ENCODE measurements at regions not wholly inside any gene's neighbourhood (a gene's known extent, or its start where the extent isn't known, plus 50 kb on each side); places are given as distances from the start of the nearest gene placed in this dataset.

DNA sequence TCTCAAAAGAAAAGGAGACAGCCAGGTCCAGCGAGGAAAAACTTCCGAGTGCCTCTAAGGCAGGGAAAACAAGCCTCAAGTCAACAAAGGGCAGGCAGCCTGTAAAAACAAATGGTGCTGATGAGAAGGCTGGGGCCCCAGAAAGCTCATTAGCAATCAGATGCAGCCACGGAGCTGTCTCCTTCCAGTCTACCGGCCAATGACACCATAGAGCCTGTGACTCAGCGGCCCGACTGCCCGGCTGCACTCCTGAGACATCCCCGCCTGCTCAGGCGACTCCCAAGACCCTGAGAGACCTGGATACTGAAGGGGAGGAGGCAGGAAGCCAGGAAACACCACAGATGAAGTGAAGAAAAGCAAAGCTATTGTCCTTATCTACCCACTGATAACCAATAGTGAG lies 120.1 kb upstream of the HDDC2 start:
- Histone ChIP-seq H3K9me3 (no peaks in the 10 kb centered on the region), H3K4me3 (no peak overlapping the region), H3K27me3 (no peaks in the 10 kb centered on the region), H3K4me1 (no peaks in the 10 kb centered on the region), H3K27ac (no peak overlapping the region), H3K36me3 (no peaks in the 10 kb centered on the region)
- TF ChIP-seq, protein P1, sequence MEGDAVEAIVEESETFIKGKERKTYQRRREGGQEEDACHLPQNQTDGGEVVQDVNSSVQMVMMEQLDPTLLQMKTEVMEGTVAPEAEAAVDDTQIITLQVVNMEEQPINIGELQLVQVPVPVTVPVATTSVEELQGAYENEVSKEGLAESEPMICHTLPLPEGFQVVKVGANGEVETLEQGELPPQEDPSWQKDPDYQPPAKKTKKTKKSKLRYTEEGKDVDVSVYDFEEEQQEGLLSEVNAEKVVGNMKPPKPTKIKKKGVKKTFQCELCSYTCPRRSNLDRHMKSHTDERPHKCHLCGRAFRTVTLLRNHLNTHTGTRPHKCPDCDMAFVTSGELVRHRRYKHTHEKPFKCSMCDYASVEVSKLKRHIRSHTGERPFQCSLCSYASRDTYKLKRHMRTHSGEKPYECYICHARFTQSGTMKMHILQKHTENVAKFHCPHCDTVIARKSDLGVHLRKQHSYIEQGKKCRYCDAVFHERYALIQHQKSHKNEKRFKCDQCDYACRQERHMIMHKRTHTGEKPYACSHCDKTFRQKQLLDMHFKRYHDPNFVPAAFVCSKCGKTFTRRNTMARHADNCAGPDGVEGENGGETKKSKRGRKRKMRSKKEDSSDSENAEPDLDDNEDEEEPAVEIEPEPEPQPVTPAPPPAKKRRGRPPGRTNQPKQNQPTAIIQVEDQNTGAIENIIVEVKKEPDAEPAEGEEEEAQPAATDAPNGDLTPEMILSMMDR (IDR thresholded peaks at IDR 0.05): no peak
- TF ChIP-seq POLR2A (IDR thresholded peaks at IDR 0.05): no peak
- DNase-seq: no peak
- intact Hi-C loops (cut with DNase I): no loop called here
- 35 to 65% methylated on average over 6 to 7 of the region's 9 CpGs for WGBS, 2 donors

DNA sequence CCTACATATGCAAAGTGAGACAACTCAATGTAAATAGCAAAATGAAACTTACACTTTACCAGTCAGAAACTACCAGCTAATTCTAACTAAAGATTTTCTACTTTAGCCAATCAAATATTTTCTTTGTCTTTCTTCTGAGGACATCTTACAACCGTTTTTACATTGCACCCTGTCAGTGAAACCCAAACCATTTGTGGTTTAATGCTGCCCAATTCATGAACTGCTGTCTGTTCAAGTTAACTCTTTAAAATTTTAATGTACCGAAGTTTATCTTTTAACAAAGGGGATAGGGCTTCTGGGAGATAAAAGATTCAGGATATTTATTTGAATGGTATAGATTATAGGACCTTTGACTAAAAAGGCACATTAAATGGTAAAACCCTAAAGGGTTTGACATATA lies 121.3 kb upstream of the HDDC2 start:
- no peak overlapping the region for H3K4me3 ChIP-seq
- no peaks in the 10 kb centered on the region for H3K9me3 ChIP-seq
- 62 to 67% methylated on average over 2 of the region's 2 CpGs for WGBS, 2 donors
- intact Hi-C loops (cut with DNase I): no loop called here
- H3K4me1 ChIP-seq: no peaks in the 10 kb centered on the region
- H3K27ac ChIP-seq: no peak overlapping the region
- H3K27me3 ChIP-seq: no peaks in the 10 kb centered on the region
- no peaks in the 10 kb centered on the region for H3K36me3 ChIP-seq
- TF ChIP-seq, protein P1 (IDR thresholded peaks at IDR 0.05): no peak
- TF ChIP-seq POLR2A (IDR thresholded peaks at IDR 0.05): no peak
- no peak for DNase-seq

DNA sequence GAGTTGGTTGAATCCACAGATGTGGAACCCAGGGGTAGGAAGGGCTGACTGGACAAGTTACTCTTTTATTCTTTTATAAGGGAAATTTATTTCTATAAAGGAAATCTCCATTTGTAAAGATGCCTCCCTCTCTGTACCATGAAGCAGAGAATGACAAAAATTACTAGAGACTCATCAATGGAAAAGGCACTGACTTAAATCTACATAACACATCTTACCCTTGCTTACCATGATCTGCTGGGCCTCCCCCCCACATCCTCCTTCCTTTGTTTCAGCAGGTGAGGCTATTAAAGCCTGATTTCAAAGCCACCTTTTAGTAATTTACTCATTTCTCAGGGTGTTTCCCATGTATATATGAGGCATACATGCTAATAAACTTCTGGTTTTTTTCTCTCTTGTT lies 130.2 kb upstream of the HDDC2 start:
- DNase-seq: no peak
- Histone ChIP-seq H3K27ac (no peak overlapping the region), H3K4me1 (no peaks in the 10 kb centered on the region), H3K36me3 (no peaks in the 10 kb centered on the region), H3K4me3 (no peak overlapping the region), H3K27me3 (no peaks in the 10 kb centered on the region), H3K9me3 (no peaks in the 10 kb centered on the region)
- TF ChIP-seq, protein P1 (IDR thresholded peaks at IDR 0.05): no peak
- TF ChIP-seq POLR2A (IDR thresholded peaks at IDR 0.05): no peak
- intact Hi-C loops (cut with DNase I): no loop called here

DNA sequence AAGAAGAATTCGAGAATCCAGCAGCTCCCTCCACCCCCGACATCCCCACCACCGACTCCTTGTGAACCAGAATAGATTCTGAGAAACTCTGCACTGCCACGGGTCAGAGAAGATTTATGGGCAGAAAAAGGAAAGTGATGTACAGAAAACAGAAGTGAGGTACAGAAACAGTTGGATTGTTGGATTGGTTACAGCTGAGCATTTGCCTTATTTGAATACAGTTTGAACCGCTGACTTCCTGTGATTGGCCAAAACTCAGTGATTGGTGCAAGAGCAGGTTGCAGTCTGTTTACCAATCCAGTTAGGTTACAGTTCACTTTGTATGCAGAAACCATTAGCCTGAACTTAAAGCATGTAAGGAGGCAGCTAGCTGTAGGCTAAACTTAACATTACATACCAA lies 131.2 kb upstream of the HDDC2 start:
- Histone ChIP-seq H3K27ac (no peak overlapping the region), H3K36me3 (no peaks in the 10 kb centered on the region), H3K4me3 (no peak overlapping the region), H3K4me1 (no peaks in the 10 kb centered on the region), H3K9me3 (no peaks in the 10 kb centered on the region), H3K27me3 (no peaks in the 10 kb centered on the region)
- 36 to 39% methylated on average over 5 of the region's 5 CpGs for WGBS, 2 donors
- DNase-seq: no peak
- TF ChIP-seq, protein P1 (IDR thresholded peaks at IDR 0.05): no peak
- TF ChIP-seq POLR2A (IDR thresholded peaks at IDR 0.05): no peak
- intact Hi-C loops (cut with DNase I): no loop called here

DNA sequence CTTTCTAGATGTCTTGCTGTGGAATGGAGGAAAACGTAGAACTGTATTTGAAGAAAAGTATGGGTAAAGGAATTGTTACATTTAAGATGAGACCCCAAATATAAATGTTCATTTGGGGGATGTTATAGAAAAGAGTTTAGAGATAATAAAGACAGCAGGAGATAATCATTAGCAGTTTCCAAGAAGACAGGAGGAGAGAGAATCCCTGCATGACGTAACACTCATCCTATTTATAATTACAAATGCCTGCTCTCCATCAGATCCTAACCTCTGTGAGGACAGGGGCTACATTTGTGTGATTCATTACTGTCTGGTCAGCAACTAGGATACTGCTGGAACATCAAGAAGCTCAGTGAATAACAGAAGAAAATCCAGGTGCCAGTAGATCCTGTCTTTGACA lies 133.0 kb upstream of the HDDC2 start:
- intact Hi-C loops (cut with DNase I): no loop called here
- no peaks in the 10 kb centered on the region for H3K4me1 ChIP-seq
- no peak for DNase-seq
- H3K9me3 ChIP-seq: no peaks in the 10 kb centered on the region
- TF ChIP-seq, protein P1 (IDR thresholded peaks at IDR 0.05): no peak
- no peak for TF ChIP-seq POLR2A (IDR thresholded peaks at IDR 0.05)
- WGBS, 2 donors: 80 to 83% methylated on average over 2 of the region's 2 CpGs
- no peak overlapping the region for H3K4me3 ChIP-seq
- no peak overlapping the region for H3K27ac ChIP-seq
- no peaks in the 10 kb centered on the region for H3K27me3 ChIP-seq
- no peaks in the 10 kb centered on the region for H3K36me3 ChIP-seq
